Retinal pigment epithelial cell (primary cell): ENCODE measurements at regions not wholly inside any gene's neighbourhood (a gene's known extent, or its start where the extent isn't known, plus 50 kb on each side); places are given as distances from the start of the nearest gene placed in this dataset.

Experiments
- DNase-seq: peaks from one replicate; pipeline ENCODE4 v3.0.0-alpha.2; 2010; ENCODE audit warnings: low read depth
- H3K4me3 ChIP-seq: 2 replicates; pipeline ENCODE4 v1.5.1; 2011; ENCODE audit warnings: mild to moderate bottlenecking, low read length, control low read depth, moderate library complexity
- CTCF ChIP-seq: conservative IDR thresholded peaks from 2 replicates; pipeline ENCODE4 v1.5.1; 2011; ENCODE audit warnings: low read depth, low read length, control low read depth, inconsistent platforms

GRCh38 chr10:111524134-111524533 is 447.3 kb downstream of the ADRA2A start:
- no peak for TF ChIP-seq CTCF
- no peak overlapping the region for H3K4me3 ChIP-seq
- no peak for DNase-seq

DNA sequence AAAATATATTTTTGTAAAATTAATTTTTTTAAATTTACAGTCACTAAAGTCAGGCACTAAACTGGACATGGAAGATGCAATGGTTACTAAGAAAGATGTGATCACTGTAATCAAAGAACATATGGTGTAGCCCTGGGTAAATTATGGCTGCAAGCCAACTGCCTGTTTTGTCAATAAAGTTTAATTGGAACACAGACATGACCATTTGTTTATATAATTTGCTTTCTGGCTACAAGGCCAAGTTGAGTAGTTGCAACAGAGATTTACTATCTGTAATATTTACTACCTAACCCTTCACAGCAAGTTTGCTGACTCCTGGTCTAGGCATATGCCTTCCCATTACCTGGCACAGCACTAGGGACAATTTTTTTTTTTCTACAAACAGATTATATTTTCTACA is 448.9 kb downstream of the ADRA2A start:
- DNase-seq: no peak
- H3K4me3 ChIP-seq: no peak overlapping the region
- no peak for TF ChIP-seq CTCF

- no peak for DNase-seq
- H3K4me3 ChIP-seq: no peak overlapping the region
- TF ChIP-seq CTCF: no peak
Observed at GRCh38 chr10:111531690-111532089, 454.9 kb downstream of the ADRA2A start.

GRCh38 chr10:111532139-111532538 is 455.3 kb downstream of the ADRA2A start:
- no peak for DNase-seq
- no peak for TF ChIP-seq CTCF
- H3K4me3 ChIP-seq: no peak overlapping the region

DNA sequence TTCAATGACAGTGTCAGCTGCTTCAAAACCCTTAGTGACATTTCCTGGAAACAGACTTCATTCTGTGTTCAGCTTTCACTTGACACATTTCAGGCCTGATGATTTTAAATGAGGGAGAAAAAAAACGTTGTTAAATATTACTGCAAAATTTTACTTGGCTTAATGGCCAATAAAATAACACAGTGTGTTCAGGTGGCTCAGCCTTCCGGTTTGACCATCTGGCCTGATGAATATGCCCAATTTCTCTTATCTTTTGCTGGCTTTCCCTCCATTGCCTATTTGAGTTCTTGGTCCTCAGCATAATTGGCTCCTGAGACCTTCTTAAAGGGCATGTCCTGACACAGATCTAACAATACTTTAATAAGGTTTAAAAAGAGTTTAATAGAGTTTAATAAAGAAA is 462.4 kb downstream of the ADRA2A start:
- H3K4me3 ChIP-seq: no peak overlapping the region
- no peak for DNase-seq
- no peak for TF ChIP-seq CTCF

DNA sequence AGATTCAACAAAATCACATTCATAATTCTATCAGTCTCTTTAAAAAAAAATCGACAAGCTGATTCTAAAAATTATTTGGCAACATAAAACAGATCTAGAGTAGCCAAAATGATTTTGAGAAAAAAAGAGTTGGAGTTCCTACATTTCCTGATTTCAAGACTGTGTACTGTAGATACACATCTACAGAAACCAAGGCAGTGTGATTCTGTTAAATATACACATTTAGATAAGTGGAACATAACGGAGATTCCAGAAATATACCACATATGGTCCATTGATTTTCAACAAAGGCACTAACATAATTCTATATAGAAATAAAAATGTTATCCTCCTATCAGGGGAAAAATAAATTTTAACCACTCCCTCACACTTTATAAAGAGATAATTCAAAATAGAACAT is 467.0 kb downstream of the ADRA2A start:
- DNase-seq: no peak
- H3K4me3 ChIP-seq: no peak overlapping the region
- no peak for TF ChIP-seq CTCF

- DNase-seq: no peak
- TF ChIP-seq CTCF: no peak
- no peak overlapping the region for H3K4me3 ChIP-seq
Observed at GRCh38 chr10:111545861-111546605, 469.2 kb downstream of the ADRA2A start.
